SK-N-SH (cell line): ENCODE measurements at regions not wholly inside any gene's neighbourhood (a gene's known extent, or its start where the extent isn't known, plus 50 kb on each side); places are given as distances from the start of the nearest gene placed in this dataset.

Source experiments
- CTCF ChIA-PET: fragments of 300-600, 350-600 bp; formaldehyde crosslinking; extraction: SDS; loops from one replicate; lab custom pipeline; 2021; lab: Yijun Ruan, JAX
- POLR2A ChIA-PET: fragments of 350-600 bp; sonication (Branson Sonifier 250); formaldehyde crosslinking; extraction: SDS; loops from one replicate; lab custom pipeline; 2020; ENCODE audit warnings: antibody characterized with exemption, inconsistent platforms; lab: Yijun Ruan, JAX
- DNase-seq: peaks from one replicate; pipeline ENCODE4 v3.0.0; 2012
- H2AFZ ChIP-seq: fragments of 200-600 bp; sonication (generic); 2 replicates; pipeline ENCODE4 v1.8.1; 2016; ENCODE audit warnings: antibody characterized with exemption, mild to moderate bottlenecking, low read depth
- H3F3A ChIP-seq: fragments of 200-600 bp; sonication (generic); replicated peaks from 2 replicates; pipeline ENCODE3; 2016; ENCODE audit warnings: antibody characterized with exemption, mild to moderate bottlenecking; ENCODE audit not compliant: insufficient read depth
- H3K27ac ChIP-seq, 2 experiments: fragments of 200-500 bp in 1 of 2; fragments of 200-600 bp in 1 of 2; sonication (Bioruptor generic) in 1 of 2; sonication (generic), shearing (Covaris generic) in 1 of 2; 2 replicates each; pipeline versions ENCODE4 v1.5.1 to v1.6.1; 2014 to 2016; ENCODE audit warnings: low read depth in 2 of 2, inconsistent platforms in 1 of 2, low read length in 1 of 2, mild to moderate bottlenecking in 1 of 2, mixed read lengths in 1 of 2
- H3K27me3 ChIP-seq: fragments of 200-600 bp; sonication (generic), shearing (Covaris generic); 2 replicates; pipeline ENCODE4 v1.6.1; 2016; ENCODE audit warnings: mixed run types; ENCODE audit not compliant: insufficient read depth
- H3K36me3 ChIP-seq, 2 experiments: fragments of 200-500 bp in 1 of 2; fragments of 200-600 bp in 1 of 2; sonication (Bioruptor generic) in 1 of 2; sonication (generic) in 1 of 2; replicated peaks in 1 of 2; 2 replicates each; pipeline versions ENCODE3 to v1.5.1; 2014 to 2016; ENCODE audit warnings: low read length in 1 of 2, mild to moderate bottlenecking in 1 of 2; ENCODE audit not compliant: insufficient read depth in 2 of 2, control insufficient read depth in 1 of 2
- H3K4me1 ChIP-seq, 2 experiments: fragments of 200-500 bp in 1 of 2; fragments of 200-600 bp in 1 of 2; sonication (Bioruptor generic) in 1 of 2; sonication (generic), shearing (Covaris generic) in 1 of 2; 2 replicates each; pipeline versions ENCODE4 v1.5.1 to v1.6.1; 2014 to 2016; ENCODE audit warnings: low read depth in 1 of 2, low read length in 1 of 2, mixed run types in 1 of 2; ENCODE audit not compliant: insufficient read depth in 2 of 2, control insufficient read depth in 1 of 2
- H3K4me2 ChIP-seq: fragments of 200-600 bp; sonication (generic), shearing (Covaris generic); 2 replicates; pipeline ENCODE4 v1.6.1; 2017; ENCODE audit warnings: mixed run types
- H3K4me3 ChIP-seq, 2 experiments: fragments of 200-500 bp in 1 of 2; fragments of 200-600 bp in 1 of 2; sonication (Bioruptor generic) in 1 of 2; sonication (generic), shearing (Covaris generic) in 1 of 2; 2 replicates each; pipeline versions ENCODE4 v1.5.1 to v1.8.1; 2014 to 2016; ENCODE audit warnings: low read depth in 2 of 2, inconsistent platforms in 1 of 2, low read length in 1 of 2, mild to moderate bottlenecking in 1 of 2, mixed read lengths in 1 of 2, moderate library complexity in 1 of 2
- H3K79me2 ChIP-seq: fragments of 200-600 bp; sonication (generic); 2 replicates; pipeline ENCODE4 v1.8.1; 2017; ENCODE audit warnings: mild to moderate bottlenecking; ENCODE audit not compliant: insufficient read depth
- H3K9ac ChIP-seq: fragments of 200-600 bp; sonication (generic); 2 replicates; pipeline ENCODE4 v1.6.1; 2017; ENCODE audit warnings: mixed run types
- H3K9me2 ChIP-seq: fragments of 200-600 bp; sonication (generic); 2 replicates; pipeline ENCODE4 v1.6.1; 2017; ENCODE audit warnings: mixed run types
- H3K9me3 ChIP-seq: fragments of 200-600 bp; sonication (generic); 2 replicates; pipeline ENCODE4 v1.6.1; 2017; ENCODE audit warnings: mixed run types, mild to moderate bottlenecking, moderate library complexity
- H4K20me1 ChIP-seq: fragments of 200-600 bp; sonication (generic); 2 replicates; pipeline ENCODE4 v1.6.1; 2017; ENCODE audit warnings: mild to moderate bottlenecking, mixed run types; ENCODE audit not compliant: insufficient read depth
- CTCF ChIP-seq: fragments of 200-600 bp; sonication (generic); IDR thresholded peaks from 2 replicates; pipeline ENCODE4 v1.6.1; 2017; ENCODE audit warnings: antibody characterized with exemption, mild to moderate bottlenecking, moderate library complexity
- ELF1 ChIP-seq: IDR thresholded peaks from 2 replicates; pipeline ENCODE4 v1.4.0; 2012
- EP300 ChIP-seq, 2 experiments: IDR thresholded peaks; 2 replicates each; pipeline versions ENCODE4 v1.4.0 to v1.6.1; 2012; ENCODE audit warnings: borderline replicate concordance in 1 of 2, low read depth in 1 of 2, low read length in 1 of 2
- EZH2phosphoT487 ChIP-seq: fragments of 200-600 bp; sonication (generic); IDR thresholded peaks from 2 replicates; pipeline ENCODE4 v1.6.1; 2017; ENCODE audit warnings: low read depth, mixed run types, mild to moderate bottlenecking, antibody characterized with exemption, moderate library complexity, borderline replicate concordance
- FOXM1 ChIP-seq: IDR thresholded peaks from 2 replicates; pipeline ENCODE4 v1.4.0; 2012; ENCODE audit warnings: low read depth, mild to moderate bottlenecking
- MXI1 ChIP-seq: IDR thresholded peaks from 2 replicates; pipeline ENCODE4 v1.6.1; 2012; ENCODE audit warnings: mild to moderate bottlenecking, low read depth, low read length, improper control_type of control experiment
- PBX3 ChIP-seq: IDR thresholded peaks from 2 replicates; pipeline ENCODE4; 2012
- POLR2AphosphoS5 ChIP-seq: IDR thresholded peaks from 2 replicates; pipeline ENCODE4 v1.6.1; 2012; ENCODE audit warnings: low read depth, low read length
- RAD21 ChIP-seq: IDR thresholded peaks from 2 replicates; pipeline ENCODE4 v1.6.1; 2012; ENCODE audit warnings: mild to moderate bottlenecking, low read length
- RXRA ChIP-seq: IDR thresholded peaks from 2 replicates; pipeline ENCODE4 v1.4.0; 2012; ENCODE audit warnings: low read depth, mild to moderate bottlenecking, borderline replicate concordance
- TAF1 ChIP-seq: IDR thresholded peaks from 2 replicates; pipeline ENCODE4 v1.6.1; 2012; ENCODE audit warnings: low read depth, mild to moderate bottlenecking, low read length, moderate library complexity, borderline replicate concordance
- TCF12 ChIP-seq: IDR thresholded peaks from 2 replicates; pipeline ENCODE4 v1.4.0; 2012
- USF1 ChIP-seq: IDR thresholded peaks from 2 replicates; pipeline ENCODE4 v1.4.0; 2012; ENCODE audit warnings: low read depth, borderline replicate concordance
- YY1 ChIP-seq: IDR thresholded peaks from 2 replicates; pipeline ENCODE4 v1.4.0; 2012; ENCODE audit warnings: low read depth, mild to moderate bottlenecking
- WGBS: methylation state at CpG from one replicate; pipeline ENCODE4 v1.1.6; 2017; ENCODE audit warnings: low lambda C conversion rate; 5-methylcytosine and 5-hydroxymethylcytosine counted together
- TF ChIP-seq, protein P1 (sequence below): IDR thresholded peaks from 2 replicates; pipeline ENCODE4 v1.4.0; 2012; ENCODE audit warnings: low read depth, borderline replicate concordance
- TF ChIP-seq, protein P2 (sequence below): fragments of 150-350 bp; IDR thresholded peaks from 2 replicates; pipeline ENCODE4 v1.6.1; 2016; ENCODE audit warnings: mild to moderate bottlenecking, low read depth, low read length

DNA sequence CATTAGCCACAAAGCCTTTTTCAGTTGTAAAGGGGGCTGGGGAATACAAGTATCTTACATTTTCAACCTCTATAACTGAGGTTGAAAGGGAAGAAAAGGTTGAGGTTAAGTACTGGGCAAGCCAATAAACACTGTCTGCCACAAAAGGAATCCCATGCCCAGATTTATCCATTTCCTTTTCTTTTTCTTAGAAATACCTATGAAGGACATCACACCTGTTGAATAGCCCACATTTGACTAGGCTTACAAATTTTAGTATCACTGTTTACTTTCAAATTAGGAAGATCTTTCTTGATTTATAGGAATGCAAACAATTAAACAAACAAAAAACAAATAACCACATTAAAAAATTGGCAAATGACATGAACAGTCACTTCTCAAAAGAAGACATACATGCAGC is 81.0 kb upstream of the CAV2 start:
- DNase-seq, result no peak
- H3K79me2 ChIP-seq, result no peaks in the 10 kb centered on the region
- ChIA-PET POLR2A (no interaction called here), CTCF (no interaction called here)
- no peaks in the 10 kb centered on the region for H3K27me3 ChIP-seq
- no peak overlapping the region for H3K4me3 ChIP-seq
- no peaks in the 10 kb centered on the region for H3K9me3 ChIP-seq
- H3K9ac ChIP-seq, result no peak overlapping the region
- H4K20me1 ChIP-seq, result no peaks in the 10 kb centered on the region
- peaks cover 0 to 16% of the 10 kb centered on the region in 2 experiments; a peak in 2 of 4 replicates for H3K4me1 ChIP-seq
- H3K27ac ChIP-seq, result no peak overlapping the region
- peaks cover 10% of the 10 kb centered on the region for H3F3A ChIP-seq
- H3K36me3 ChIP-seq, result no peaks in the 10 kb centered on the region
- TF ChIP-seq EP300 (IDR thresholded peaks at IDR 0.05; ENCODE audit: borderline replicate concordance in 1 of 2, low read depth in 1 of 2, low read length in 1 of 2), result no peak
- TF ChIP-seq, protein P1, sequence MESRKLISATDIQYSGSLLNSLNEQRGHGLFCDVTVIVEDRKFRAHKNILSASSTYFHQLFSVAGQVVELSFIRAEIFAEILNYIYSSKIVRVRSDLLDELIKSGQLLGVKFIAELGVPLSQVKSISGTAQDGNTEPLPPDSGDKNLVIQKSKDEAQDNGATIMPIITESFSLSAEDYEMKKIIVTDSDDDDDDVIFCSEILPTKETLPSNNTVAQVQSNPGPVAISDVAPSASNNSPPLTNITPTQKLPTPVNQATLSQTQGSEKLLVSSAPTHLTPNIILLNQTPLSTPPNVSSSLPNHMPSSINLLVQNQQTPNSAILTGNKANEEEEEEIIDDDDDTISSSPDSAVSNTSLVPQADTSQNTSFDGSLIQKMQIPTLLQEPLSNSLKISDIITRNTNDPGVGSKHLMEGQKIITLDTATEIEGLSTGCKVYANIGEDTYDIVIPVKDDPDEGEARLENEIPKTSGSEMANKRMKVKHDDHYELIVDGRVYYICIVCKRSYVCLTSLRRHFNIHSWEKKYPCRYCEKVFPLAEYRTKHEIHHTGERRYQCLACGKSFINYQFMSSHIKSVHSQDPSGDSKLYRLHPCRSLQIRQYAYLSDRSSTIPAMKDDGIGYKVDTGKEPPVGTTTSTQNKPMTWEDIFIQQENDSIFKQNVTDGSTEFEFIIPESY, result no peak
- TF ChIP-seq EZH2phosphoT487, result no peak
- TF ChIP-seq, protein P2, sequence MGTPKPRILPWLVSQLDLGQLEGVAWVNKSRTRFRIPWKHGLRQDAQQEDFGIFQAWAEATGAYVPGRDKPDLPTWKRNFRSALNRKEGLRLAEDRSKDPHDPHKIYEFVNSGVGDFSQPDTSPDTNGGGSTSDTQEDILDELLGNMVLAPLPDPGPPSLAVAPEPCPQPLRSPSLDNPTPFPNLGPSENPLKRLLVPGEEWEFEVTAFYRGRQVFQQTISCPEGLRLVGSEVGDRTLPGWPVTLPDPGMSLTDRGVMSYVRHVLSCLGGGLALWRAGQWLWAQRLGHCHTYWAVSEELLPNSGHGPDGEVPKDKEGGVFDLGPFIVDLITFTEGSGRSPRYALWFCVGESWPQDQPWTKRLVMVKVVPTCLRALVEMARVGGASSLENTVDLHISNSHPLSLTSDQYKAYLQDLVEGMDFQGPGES, result no peak
- no peak for TF ChIP-seq MXI1
- no peak overlapping the region for H2AFZ ChIP-seq
- H3K4me2 ChIP-seq, result no peak overlapping the region
- H3K9me2 ChIP-seq, result no peaks in the 10 kb centered on the region

DNA sequence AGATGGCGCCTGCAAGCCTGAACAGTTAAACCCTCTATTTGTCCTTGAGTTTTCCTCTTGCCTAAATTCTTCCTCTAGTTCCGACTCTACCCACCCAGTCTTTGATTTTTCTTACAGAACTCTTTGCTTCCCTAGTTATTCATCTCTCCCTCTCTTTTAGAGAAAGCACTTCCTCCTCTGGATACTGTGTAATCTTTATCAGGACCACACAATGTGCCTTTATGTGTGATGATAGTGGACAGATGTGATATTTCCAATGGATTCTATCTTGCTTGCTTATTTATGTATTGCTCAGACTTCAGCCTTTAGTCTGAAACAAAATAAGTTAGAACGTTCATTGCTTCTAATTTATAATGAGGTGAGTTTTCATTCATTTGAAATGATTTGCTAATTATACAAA is 79.5 kb upstream of the CAV2 start:
- DNase-seq, result no peak
- H3K27ac ChIP-seq, result no peak overlapping the region
- H3K9me2 ChIP-seq, result no peaks in the 10 kb centered on the region
- H3K9ac ChIP-seq, result no peak overlapping the region
- H3K4me3 ChIP-seq, result no peak overlapping the region
- H3K9me3 ChIP-seq, result no peaks in the 10 kb centered on the region
- H3K4me1 ChIP-seq, result peaks cover 0 to 21% of the 10 kb centered on the region in 2 experiments; a peak in 2 of 4 replicates
- peaks cover 10% of the 10 kb centered on the region for H3F3A ChIP-seq
- WGBS, result 53% methylated on average over 3 of the region's 3 CpGs
- POLR2A ChIA-PET, result no interaction called here
- no peaks in the 10 kb centered on the region for H3K27me3 ChIP-seq
- no peaks in the 10 kb centered on the region for H3K79me2 ChIP-seq
- no peaks in the 10 kb centered on the region for H4K20me1 ChIP-seq
- peak overlapping the region; percentile 14; the same call in 1 of the 2 replicates for H2AFZ ChIP-seq
- CTCF ChIA-PET, result no interaction called here
- H3K36me3 ChIP-seq, result no peaks in the 10 kb centered on the region
- H3K4me2 ChIP-seq, result no peak overlapping the region
- TF ChIP-seq FOXM1, result no peak
- no peak for TF ChIP-seq YY1
- TF ChIP-seq CTCF, result no peak
- no peak for TF ChIP-seq TCF12
- no peak for TF ChIP-seq RAD21
- no peak for TF ChIP-seq EZH2phosphoT487
- TF ChIP-seq, protein P2, result no peak
- no peak for TF ChIP-seq ELF1
- no peak for TF ChIP-seq USF1
- no peak for TF ChIP-seq PBX3
- TF ChIP-seq TAF1, result no peak
- no peak for TF ChIP-seq POLR2AphosphoS5
- TF ChIP-seq RXRA, result no peak
